ENCODE measurements at regions not wholly inside any gene's neighbourhood (a gene's known extent, or its start where the extent isn't known, plus 50 kb on each side); places are given as distances from the start of the nearest gene placed in this dataset.

DNA sequence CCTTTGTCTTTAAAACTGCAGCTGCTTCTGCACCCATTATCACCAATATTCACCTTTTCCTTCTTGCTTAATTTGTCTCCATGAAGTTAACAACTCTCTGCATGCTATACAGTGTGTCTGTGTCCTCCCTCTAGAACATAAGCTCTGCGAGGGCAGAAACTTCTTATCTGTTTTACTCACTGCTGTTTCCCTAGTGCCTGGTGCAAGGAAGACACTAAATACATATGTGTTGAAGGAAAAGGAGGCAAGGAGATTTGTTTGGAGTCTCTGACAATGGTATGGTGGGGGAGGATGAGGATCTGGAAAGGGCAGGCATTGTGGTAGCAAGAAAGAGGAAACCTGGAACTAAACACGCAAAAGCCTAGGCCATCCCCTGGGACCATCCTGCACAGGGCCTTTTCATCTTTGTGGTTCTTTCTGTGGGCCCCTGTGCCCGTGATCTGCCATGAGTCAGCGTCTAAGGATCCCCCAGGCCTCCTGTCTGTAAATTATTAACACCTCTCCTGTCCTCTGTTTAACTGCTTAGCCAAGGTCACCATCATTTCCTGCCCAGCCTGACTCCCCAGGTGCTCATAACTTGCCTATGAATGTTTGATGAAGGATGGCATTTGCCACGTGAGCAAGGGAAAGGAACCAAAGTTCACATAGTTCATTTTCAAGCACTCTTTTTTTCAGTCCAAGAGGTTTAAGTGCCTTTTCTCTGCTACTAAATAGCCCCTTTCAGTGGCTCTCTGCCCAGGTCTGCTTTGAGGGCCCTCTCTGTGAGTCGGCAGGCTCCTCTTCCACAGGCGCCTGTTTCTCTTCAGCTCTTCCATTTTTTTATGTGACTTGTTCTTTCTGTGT is 131.1 kb downstream of the RASSF10 start (continued):
- TF ChIP-seq CREBL2 (CRISPR knock-in tag; IDR thresholded peaks at IDR 0.05; ENCODE audit: borderline replicate concordance) = no peak
- TF ChIP-seq ZHX1 (CRISPR knock-in tag; IDR thresholded peaks at IDR 0.05; ENCODE audit: low read depth) = no peak
- peak in 1 of 2 experiments; percentile 79; a peak in 3 of 4 replicates for TF ChIP-seq MAFK (conservative IDR thresholded peaks at IDR 0.05 in 1 of 2, IDR thresholded peaks at IDR 0.05 in 1 of 2; ENCODE audit: low read length in 2 of 2)
- TF ChIP-seq MBD4 (IDR thresholded peaks at IDR 0.05; ENCODE audit: borderline replicate concordance, low read length) = no peak
- TF ChIP-seq ZBTB43 (CRISPR knock-in tag; conservative IDR thresholded peaks at IDR 0.05) = peak; percentile 42; the same call in 1 of the 2 replicates
- no peak for TF ChIP-seq ZNF816 (CRISPR knock-in tag; IDR thresholded peaks at IDR 0.05; ENCODE audit: borderline replicate concordance)
- TF ChIP-seq ZSCAN9 (CRISPR knock-in tag; IDR thresholded peaks at IDR 0.05; ENCODE audit: borderline replicate concordance) = peak; percentile 76; the same call in 1 of the 2 replicates
- peak; percentile 79; the same call in 1 of the 2 replicates for TF ChIP-seq RFXAP (CRISPR knock-in tag; IDR thresholded peaks at IDR 0.05; ENCODE audit: borderline replicate concordance)
- 0 out of 2 replicates have a peak, but pooled peaks have one; percentile 33 for TF ChIP-seq ZNF543 (CRISPR knock-in tag; IDR thresholded peaks at IDR 0.05)
- peak; percentile 98 for TF ChIP-seq MED1 (CRISPR knock-in tag; IDR thresholded peaks at IDR 0.05)
- no peak for TF ChIP-seq CHCHD3 (CRISPR knock-in tag; IDR thresholded peaks at IDR 0.05)
- TF ChIP-seq, protein P1, sequence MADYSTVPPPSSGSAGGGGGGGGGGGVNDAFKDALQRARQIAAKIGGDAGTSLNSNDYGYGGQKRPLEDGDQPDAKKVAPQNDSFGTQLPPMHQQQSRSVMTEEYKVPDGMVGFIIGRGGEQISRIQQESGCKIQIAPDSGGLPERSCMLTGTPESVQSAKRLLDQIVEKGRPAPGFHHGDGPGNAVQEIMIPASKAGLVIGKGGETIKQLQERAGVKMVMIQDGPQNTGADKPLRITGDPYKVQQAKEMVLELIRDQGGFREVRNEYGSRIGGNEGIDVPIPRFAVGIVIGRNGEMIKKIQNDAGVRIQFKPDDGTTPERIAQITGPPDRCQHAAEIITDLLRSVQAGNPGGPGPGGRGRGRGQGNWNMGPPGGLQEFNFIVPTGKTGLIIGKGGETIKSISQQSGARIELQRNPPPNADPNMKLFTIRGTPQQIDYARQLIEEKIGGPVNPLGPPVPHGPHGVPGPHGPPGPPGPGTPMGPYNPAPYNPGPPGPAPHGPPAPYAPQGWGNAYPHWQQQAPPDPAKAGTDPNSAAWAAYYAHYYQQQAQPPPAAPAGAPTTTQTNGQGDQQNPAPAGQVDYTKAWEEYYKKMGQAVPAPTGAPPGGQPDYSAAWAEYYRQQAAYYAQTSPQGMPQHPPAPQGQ (CRISPR knock-in tag; IDR thresholded peaks at IDR 0.05; ENCODE audit: borderline replicate concordance) = no peak
- TF ChIP-seq THRA (CRISPR knock-in tag; IDR thresholded peaks at IDR 0.05; ENCODE audit: borderline replicate concordance) = peak; percentile 90; the same call in 1 of the 2 replicates
- no peak for TF ChIP-seq PAX8 (CRISPR knock-in tag; IDR thresholded peaks at IDR 0.05; ENCODE audit: borderline replicate concordance)
- TF ChIP-seq, protein P2, sequence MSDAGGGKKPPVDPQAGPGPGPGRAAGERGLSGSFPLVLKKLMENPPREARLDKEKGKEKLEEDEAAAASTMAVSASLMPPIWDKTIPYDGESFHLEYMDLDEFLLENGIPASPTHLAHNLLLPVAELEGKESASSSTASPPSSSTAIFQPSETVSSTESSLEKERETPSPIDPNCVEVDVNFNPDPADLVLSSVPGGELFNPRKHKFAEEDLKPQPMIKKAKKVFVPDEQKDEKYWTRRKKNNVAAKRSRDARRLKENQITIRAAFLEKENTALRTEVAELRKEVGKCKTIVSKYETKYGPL (CRISPR knock-in tag; IDR thresholded peaks at IDR 0.05) = no peak
- peak; percentile 86 for TF ChIP-seq ZBTB20 (CRISPR knock-in tag; IDR thresholded peaks at IDR 0.05; ENCODE audit: borderline replicate concordance, low read depth)
- TF ChIP-seq ZNF251 (CRISPR knock-in tag; IDR thresholded peaks at IDR 0.05) = no peak
- no peak for TF ChIP-seq CENPX (CRISPR knock-in tag; IDR thresholded peaks at IDR 0.05)

Data from HepG2 (cell line).